Choroid plexus epithelial cell (primary cell): ENCODE measurements at regions not wholly inside any gene's neighbourhood (a gene's known extent, or its start where the extent isn't known, plus 50 kb on each side); places are given as distances from the start of the nearest gene placed in this dataset.
"Not testable (repeated sequence)": the region's sequence is repeated elsewhere in the genome, so short reads cannot be mapped to it uniquely, and the experiment has no call there.

Source experiments
- DNase-seq: peaks from one replicate; pipeline ENCODE4 v3.0.0-alpha.2; 2010; ENCODE audit warnings: low read depth
- H3K4me3 ChIP-seq: 2 replicates; pipeline ENCODE4 v1.5.1; 2011; ENCODE audit warnings: low read depth, mild to moderate bottlenecking, control low read depth, low read length, moderate library complexity
- TF ChIP-seq, protein P1 (sequence below): conservative IDR thresholded peaks from 2 replicates; pipeline ENCODE4 v1.5.1; 2011; ENCODE audit warnings: low read depth, mild to moderate bottlenecking, control low read depth, inconsistent platforms, low read length, moderate library complexity

DNA sequence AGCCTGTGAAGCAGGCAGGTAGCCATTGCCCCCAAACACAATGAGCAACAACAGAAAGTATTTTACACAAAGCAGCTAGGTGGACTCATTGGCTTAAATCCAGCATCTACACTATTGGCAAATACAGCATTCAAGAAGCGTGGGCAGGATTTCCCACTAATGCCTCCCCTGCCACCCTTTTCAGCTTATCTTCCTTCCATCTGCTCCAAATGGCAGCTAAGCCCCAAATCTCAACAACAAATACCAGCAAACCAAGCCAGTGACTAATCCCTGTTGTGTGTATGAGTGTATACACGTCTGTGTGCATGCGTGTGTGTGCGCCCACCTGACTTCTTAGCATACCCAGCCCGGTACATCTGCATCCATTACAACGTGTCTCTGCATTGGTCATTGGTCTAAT, 151.2 kb upstream of the WWC1 start:
- TF ChIP-seq, protein P1, sequence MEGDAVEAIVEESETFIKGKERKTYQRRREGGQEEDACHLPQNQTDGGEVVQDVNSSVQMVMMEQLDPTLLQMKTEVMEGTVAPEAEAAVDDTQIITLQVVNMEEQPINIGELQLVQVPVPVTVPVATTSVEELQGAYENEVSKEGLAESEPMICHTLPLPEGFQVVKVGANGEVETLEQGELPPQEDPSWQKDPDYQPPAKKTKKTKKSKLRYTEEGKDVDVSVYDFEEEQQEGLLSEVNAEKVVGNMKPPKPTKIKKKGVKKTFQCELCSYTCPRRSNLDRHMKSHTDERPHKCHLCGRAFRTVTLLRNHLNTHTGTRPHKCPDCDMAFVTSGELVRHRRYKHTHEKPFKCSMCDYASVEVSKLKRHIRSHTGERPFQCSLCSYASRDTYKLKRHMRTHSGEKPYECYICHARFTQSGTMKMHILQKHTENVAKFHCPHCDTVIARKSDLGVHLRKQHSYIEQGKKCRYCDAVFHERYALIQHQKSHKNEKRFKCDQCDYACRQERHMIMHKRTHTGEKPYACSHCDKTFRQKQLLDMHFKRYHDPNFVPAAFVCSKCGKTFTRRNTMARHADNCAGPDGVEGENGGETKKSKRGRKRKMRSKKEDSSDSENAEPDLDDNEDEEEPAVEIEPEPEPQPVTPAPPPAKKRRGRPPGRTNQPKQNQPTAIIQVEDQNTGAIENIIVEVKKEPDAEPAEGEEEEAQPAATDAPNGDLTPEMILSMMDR, result no peak
- no peak overlapping the region for H3K4me3 ChIP-seq
- DNase-seq, result no peak

DNA sequence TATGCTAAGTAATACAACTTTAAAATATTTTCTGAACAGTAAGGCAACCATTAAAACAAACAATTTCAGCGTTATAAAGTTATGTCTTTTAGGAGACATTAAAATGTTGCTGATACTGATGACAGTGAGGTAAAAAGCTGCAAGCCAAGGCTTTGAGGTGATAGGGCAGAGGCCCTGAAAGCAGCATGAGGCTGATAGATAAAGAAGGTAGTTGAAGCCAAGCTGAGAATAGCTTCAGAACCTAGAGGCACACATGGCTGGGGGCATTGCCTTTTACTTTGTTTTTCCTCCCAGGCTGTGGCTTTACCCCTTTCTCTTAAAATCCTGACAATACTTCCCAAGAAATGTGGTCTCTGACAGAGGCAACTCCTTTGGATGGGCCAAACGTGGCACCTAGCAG, 149.0 kb upstream of the WWC1 start:
- no peak overlapping the region for H3K4me3 ChIP-seq
- no peak for DNase-seq
- TF ChIP-seq, protein P1, result no peak

DNA sequence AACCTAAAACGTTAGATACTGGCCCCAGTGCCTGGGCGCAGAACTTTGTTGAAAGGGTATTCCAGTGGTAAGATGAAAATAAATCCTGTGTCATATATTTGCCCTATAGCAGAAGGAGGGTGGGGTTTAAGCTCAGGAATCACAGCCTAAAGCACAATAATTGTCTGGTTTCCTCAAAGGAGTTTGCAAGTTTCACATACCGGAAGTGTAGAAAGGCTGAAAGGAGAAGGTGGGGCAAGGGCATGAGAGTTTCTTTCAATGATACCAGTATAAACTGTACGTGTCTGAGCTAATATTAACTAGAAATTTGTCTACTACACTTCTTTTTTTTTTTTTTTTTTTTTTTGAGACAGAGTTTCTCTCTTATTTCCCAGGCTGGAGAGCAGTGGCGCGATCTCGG, 147.9 kb upstream of the WWC1 start:
- not testable (repeated sequence) for H3K4me3 ChIP-seq, DNase-seq

DNA sequence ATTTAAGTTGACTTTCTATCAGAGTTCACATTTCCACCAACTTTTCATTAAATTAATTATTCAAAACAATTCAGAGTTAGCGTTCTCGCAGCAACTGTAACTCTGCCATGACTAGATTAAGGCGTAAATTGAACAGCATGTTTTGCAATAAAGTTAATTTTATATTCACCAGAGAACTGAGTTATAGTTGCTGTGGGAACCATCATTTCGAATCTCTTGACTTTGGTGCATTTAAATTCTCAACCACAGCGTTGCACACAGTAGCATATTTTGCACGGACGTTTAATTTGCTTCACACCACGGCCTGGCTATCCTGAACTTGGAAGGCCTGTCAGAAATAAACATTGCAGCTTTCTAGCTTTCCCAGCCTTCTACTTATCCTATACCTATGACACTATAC, 144.3 kb upstream of the WWC1 start:
- DNase-seq, result no peak
- H3K4me3 ChIP-seq, result no peak overlapping the region
- TF ChIP-seq, protein P1, result no peak

DNA sequence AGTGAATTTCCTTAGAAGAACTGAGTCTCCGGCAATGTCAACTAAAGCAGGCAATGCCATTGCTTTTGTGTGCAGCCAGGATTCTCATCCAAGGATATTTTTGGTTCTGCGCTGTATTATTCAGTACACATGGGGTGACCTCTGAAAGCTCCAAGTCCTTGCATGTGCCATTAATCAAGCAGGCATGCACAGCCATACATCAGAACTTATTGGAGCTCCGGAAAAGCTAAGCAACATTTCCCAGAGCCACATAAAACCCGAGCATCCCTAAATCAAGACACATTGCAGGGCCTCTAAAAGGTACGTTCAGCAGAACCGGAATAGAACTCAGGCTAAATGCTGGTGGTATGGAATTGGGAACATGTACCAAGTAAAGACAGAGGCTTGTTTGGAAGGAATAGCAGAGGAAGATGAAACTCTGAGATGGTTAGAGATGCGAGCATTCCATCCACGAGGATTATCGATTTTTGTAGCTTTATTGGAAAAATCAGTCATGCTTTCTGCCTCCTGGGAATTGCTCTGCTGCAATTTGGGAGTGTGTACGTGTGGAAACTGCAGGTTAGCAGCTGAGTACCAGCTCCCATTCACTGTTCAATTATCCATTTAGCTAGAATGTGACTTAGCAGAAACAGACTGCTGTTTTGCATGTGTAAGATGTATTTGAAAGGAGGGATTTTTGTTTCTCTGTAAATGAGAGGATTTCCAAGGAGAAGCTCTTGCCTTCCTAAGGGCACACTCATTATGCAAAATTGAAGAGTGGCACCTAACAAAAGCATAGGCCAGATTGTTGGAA, 143.7 kb upstream of the WWC1 start:
- DNase-seq, result no peak
- TF ChIP-seq, protein P1, result no peak
- no peak overlapping the region for H3K4me3 ChIP-seq

DNA sequence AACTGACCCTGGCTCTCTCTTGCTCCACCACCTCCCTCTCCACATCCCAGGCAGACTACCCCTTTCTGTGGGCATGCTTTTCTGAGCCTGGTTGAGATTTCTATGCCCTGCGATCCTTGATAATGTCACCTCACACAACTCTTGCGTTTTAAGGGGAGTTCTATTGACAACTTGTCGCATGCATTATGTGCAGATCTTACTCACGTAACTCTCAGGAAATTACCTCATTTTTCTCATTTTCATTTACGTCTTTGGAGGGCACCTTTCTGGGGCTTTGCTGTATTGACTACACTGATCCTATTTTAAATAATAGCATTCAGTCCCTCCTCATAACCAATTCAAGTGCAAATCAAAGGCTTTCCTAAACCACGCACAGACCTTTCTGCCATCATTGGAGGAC, 140.4 kb upstream of the WWC1 start:
- H3K4me3 ChIP-seq, result no peak overlapping the region
- DNase-seq, result no peak
- TF ChIP-seq, protein P1, result no peak

DNA sequence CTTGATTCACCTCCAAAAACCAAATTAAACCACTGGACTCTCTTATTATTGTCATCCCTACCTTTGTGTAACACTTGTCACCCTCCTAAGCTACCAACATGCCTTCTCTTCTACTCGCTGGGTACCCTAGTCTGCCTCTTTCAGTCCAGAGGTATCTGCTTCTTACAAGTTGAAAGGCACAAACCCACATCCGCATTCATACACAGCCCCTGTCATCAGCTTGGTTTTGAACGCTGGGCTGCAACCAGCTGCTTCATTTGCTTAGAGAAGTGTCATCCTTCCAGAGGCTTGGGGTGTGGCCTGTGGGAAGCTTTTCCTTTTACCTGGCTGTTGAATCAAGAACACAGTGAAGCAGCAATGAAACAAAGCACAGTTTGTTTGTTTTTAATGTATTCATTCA, 138.8 kb upstream of the WWC1 start:
- H3K4me3 ChIP-seq, result no peak overlapping the region
- TF ChIP-seq, protein P1, result no peak
- DNase-seq, result no peak
